Retina (tissue), 1 donor: ENCODE measurements at regions not wholly inside any gene's neighbourhood (a gene's known extent, or its start where the extent isn't known, plus 50 kb on each side); places are given as distances from the start of the nearest gene placed in this dataset.

ENCODE experiments used
- DNase-seq: peaks from one replicate; pipeline ENCODE4 v3.0.0-alpha.2; 2016

DNA sequence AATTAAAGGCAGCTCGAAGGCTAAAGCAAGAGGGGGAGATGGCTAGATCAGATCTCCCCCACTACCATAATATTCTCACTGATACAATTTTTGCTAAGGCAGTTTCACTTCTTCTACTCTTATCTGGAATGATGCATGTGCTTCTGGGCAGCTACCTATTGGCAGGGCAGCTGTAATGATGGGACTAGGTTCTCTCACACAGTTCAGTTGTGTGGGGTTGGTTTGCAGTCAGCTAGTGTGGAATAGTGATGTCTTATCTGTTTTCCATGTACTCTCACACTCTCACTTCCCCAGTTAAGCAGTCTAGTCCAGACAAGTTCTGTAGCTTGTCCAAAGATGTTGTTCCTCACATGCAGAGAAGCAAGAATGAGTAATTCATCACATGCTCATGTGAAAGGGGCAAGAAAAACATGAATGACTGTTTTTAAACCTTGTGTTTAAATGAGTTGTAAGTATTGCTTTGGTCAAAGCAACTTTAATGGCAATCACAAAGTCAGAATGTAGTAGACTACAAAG lies 836.1 kb downstream of the CBLN2 start:
- no peak for DNase-seq

- DNase-seq: no peak
These were observed 836.7 kb downstream of the CBLN2 start for GRCh38 chr18:71707400-71707799.

DNA sequence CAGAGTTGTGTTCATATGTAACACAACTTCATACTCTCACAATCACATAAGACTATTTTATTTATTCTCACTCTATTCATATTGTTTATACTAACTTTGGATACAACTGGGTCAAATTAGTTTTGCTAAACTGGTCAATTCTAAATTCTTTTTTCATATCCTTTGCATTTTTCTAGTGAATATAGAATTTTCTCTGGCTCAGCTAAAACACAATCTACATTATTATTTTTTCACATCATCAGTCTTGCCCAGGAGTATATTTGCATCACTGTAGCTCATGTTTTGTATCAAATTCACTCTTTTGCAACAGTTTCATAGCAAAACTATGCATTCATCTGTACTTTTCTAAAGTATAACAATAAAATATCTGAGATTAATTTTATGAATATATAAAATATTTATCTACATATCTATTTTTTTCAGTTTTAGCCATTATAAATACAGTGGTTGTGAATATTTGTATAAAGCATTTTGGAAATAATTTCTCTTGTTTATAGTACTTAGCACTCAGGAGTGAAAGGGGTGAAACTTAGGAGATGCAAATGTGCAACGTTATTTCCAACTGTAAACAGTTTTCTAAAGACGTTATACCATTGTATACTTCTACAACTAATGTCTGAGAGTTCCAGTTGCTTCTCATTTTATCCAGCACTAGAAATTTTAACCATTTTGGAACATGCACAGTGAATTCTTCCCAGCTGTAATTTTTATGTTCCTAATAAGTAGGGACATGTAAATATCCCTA lies 854.6 kb downstream of the CBLN2 start:
- DNase-seq: no peak

- DNase-seq: no peak
These were observed 861.6 kb downstream of the CBLN2 start for GRCh38 chr18:71682591-71682990.

GRCh38 chr18:71678144-71678543 lies 866.0 kb downstream of the CBLN2 start:
- no peak for DNase-seq

- no peak for DNase-seq
These were observed 870.2 kb downstream of the CBLN2 start for GRCh38 chr18:71673954-71674353.

GRCh38 chr18:71673498-71673897 lies 870.6 kb downstream of the CBLN2 start:
- DNase-seq: no peak

- no peak for DNase-seq
These were observed 877.7 kb downstream of the CBLN2 start for GRCh38 chr18:71666481-71666880.

DNA sequence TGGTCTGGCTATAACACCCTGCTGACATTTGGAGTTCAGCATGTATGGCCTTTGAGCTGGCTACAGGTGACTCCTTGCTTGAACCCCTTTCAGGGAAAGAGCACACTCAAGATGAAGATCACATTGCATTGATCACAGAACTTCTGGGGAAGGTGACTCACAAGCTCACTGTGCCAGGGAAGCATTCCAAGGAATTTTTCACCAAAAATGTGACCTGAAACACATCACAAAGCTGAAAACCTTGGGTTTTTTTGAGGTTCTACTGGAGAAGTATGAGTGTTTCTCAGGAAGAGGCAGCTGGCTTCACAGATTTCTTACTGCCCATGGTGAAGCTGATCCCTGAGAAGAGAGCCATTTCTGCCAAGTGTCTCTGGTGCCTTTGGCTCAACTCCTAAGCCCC lies 879.0 kb downstream of the CBLN2 start:
- no peak for DNase-seq

DNA sequence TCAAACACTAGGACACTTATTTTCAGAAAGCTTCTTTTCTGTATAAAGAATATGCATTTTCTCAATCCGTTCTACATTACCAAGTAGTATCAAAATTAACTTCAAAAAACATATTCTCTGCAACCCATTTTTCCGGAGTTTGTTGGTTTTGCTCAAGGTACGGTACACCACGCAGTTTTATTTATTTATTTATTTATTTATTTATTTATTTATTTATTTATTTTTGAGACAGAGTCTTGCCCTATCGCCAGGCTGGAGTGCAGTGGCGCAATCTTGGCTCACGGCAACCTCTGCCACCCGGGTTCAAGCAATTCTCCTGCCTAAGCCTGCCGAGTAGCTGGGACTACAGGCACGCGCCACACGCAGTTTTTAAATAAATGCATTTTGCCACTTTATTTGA lies 900.3 kb downstream of the CBLN2 start:
- no peak for DNase-seq

- DNase-seq: no peak
These were observed 913.4 kb downstream of the CBLN2 start for GRCh38 chr18:71630696-71631095.

DNA sequence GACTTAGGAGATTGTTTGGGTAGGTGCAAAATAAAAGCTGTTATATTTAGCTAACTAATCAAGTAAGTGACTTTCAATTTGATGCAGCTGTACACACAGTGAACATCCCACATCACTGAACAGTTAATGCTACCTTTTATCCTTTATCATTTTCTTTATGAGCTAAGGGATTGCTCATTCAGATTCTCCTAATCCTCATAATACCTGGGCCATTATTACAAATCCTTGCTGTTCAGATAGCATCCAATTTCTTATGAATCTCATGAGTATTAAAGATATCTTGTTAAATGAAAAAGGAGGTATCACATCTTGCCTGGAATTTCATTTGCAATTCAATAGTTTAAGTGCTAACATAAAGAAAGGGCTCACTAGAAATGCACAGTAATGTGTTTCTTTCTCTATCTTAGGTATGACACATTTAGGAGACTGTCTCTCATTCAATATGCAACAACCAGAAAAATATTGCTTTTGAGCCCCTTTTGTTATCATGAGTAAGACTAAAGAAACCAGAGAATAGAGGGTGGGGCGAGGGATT lies 918.5 kb downstream of the CBLN2 start:
- DNase-seq: no peak

GRCh38 chr18:71598374-71598773 lies 945.8 kb downstream of the CBLN2 start:
- DNase-seq: no peak

DNA sequence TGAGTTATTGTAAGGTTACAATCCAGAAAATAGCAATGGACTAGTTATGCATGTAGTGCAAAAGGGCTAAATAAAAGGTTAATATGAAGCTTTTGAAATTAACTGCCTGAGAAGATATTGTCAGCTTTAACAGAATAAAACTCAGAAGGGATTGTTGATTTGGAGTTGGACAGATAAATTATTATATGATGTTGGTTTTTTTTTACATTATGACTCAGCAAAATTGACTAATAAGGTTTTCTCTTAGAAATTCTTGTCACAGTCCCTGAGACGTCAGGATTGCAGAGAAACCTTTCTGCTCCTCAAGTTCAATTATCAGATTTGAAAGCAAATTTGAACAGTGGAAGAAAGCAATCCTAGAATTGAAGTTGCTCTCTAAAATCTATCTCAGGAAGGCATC lies 946.9 kb downstream of the CBLN2 start:
- no peak for DNase-seq

DNA sequence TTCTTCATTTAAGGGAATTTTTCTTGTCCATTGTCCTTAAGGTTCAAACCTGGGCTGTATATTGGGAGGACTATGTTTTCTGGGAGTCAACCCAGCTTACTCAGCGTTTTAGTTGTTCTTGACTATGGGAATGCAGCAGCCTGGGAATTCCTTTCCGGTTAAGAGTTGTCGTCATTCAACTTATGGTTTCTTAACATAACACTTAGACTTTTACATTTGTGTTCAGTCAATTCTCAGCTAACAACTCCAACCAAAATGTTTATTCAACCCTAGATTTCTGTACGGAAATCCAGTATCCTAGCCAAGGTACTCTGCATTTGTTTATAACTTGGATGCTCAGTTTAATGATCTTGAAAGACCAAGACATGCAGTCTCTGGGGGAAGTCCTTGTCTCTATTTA lies 960.9 kb downstream of the CBLN2 start:
- no peak for DNase-seq

DNA sequence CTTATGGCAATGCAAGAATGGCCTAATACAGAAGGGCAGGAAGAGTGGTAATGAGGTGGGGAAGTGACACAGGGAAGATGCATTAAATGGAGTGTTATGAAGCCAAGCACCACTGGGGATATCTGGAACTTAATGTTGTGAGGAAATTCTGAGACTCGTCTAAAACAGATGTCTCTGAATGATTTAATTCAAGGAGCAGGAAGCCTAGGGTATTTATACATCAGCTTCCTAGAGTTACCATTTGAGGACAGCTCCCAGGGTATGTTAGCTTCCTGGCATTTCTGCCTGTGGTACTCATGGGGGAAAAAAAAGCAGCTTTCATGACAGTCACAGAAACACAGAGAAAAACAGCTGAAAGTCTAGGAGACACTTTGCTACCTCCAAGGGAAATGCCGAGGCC lies 989.5 kb downstream of the CBLN2 start:
- DNase-seq: peak; percentile 6

GRCh38 chr18:71541643-71542042 lies 1002.5 kb downstream of the CBLN2 start:
- no peak for DNase-seq

DNA sequence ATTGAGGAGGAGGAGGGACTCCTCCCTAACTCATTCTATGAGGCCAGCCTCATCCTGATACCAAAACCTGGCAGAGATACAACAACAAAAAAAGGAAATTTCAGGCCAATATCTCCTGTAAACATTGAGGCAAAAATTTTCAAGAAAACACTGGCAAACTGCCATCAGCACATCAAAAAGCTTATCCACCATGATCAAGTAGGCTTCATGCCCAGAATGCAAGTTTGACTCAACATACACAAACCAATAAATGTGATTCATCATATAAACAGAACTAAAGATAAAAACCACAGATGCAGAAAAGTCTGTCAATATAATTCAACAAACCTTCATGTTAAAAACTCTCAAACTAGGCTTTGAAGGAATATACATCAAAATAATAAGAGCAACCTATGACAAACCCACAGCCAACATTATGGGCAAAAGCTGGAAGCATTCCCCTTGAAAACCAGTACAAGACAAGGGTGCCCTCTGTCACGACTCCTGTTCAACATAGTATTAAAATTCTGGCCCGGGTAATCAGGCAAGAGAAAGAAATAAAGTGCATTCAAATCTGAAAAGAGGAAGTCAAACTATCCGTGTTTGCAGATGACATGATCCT lies 1014.3 kb downstream of the CBLN2 start:
- DNase-seq: no peak

GRCh38 chr18:71523483-71524435 lies 1020.4 kb downstream of the CBLN2 start:
- DNase-seq: no peak

- DNase-seq: no peak
These were observed 1038.6 kb downstream of the CBLN2 start for GRCh38 chr18:71505526-71505925.

DNA sequence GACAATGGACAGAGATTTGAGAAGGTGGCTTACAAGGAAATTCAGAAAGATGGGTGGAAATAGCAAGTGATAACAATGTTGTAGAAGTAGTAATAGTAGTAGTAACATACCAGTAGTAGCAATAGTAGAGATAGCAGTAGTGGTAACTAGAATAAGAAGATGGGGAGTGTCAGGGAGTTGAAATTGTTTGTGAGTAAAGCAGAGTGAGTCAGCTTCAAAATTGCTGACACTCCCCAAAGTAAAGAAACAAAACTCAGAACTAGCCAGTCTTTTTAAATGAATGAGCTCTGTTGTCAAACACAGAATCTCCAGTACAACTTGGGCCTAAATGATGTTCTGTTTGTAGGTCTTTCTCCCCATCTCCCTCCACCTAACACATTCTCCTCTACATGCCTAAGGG lies 1040.9 kb downstream of the CBLN2 start:
- no peak for DNase-seq

DNA sequence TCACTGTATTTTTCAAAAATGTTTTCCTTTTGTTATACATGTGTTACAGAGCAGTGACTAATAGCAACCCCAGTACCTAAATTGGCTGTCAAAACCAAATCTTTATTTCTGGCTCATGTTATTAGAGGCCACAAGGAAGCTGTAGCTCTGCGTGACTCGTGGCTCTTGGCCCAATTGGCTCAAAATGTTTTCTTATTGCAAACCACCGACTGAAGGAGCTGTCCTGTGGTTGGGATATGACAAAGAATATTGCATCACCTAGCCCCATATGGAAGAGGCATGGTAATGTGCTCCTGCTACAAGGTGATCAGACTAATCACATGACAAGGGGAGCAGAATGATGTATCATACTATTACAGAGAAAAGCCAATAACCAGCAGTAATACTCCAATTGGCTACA lies 1058.5 kb downstream of the CBLN2 start:
- no peak for DNase-seq
